Kidney glomerular epithelial cell (primary cell): ENCODE measurements at regions not wholly inside any gene's neighbourhood (a gene's known extent, or its start where the extent isn't known, plus 50 kb on each side); places are given as distances from the start of the nearest gene placed in this dataset.

Experiments used
- DNase-seq: peaks from one replicate; lab custom pipeline; 2025; lab: John Stamatoyannopoulos, UW

GRCh38 chr13:80590551-80590950, 249.6 kb upstream of the SPRY2 start:
- no peak for DNase-seq

GRCh38 chr13:80586356-80586755, 245.4 kb upstream of the SPRY2 start:
- no peak for DNase-seq

- no peak for DNase-seq
Measured at GRCh38 chr13:80585531-80585930, 244.6 kb upstream of the SPRY2 start.

GRCh38 chr13:80584785-80585184, 243.9 kb upstream of the SPRY2 start:
- no peak for DNase-seq

GRCh38 chr13:80584306-80584705, 243.4 kb upstream of the SPRY2 start:
- DNase-seq = no peak

- no peak for DNase-seq
Measured at GRCh38 chr13:80577926-80578670, 237.2 kb upstream of the SPRY2 start.

- no peak for DNase-seq
Measured at GRCh38 chr13:80577285-80577684, 236.4 kb upstream of the SPRY2 start.

- no peak for DNase-seq
Measured at GRCh38 chr13:80574113-80574850, 233.4 kb upstream of the SPRY2 start.

GRCh38 chr13:80572923-80573316, 232.0 kb upstream of the SPRY2 start:
- no peak for DNase-seq

- DNase-seq = no peak
Measured at GRCh38 chr13:80572308-80572922, 231.5 kb upstream of the SPRY2 start.

GRCh38 chr13:80571346-80572307, 230.7 kb upstream of the SPRY2 start:
- no peak for DNase-seq

- no peak for DNase-seq
Measured at GRCh38 chr13:80563439-80563838, 222.5 kb upstream of the SPRY2 start.

- DNase-seq = no peak
Measured at GRCh38 chr13:80562433-80563156, 221.7 kb upstream of the SPRY2 start.

GRCh38 chr13:80560609-80561008, 219.7 kb upstream of the SPRY2 start:
- no peak for DNase-seq

- no peak for DNase-seq
Measured at GRCh38 chr13:80559944-80560343, 219.0 kb upstream of the SPRY2 start.

GRCh38 chr13:80558074-80558473, 217.1 kb upstream of the SPRY2 start:
- no peak for DNase-seq

- DNase-seq = no peak
Measured at GRCh38 chr13:80555796-80556678, 215.1 kb upstream of the SPRY2 start.

GRCh38 chr13:80552851-80553440, 212.0 kb upstream of the SPRY2 start:
- DNase-seq = no peak

- no peak for DNase-seq
Measured at GRCh38 chr13:80551650-80552497, 210.9 kb upstream of the SPRY2 start.
